Right lobe of liver (tissue), 6 donors: ENCODE measurements at regions not wholly inside any gene's neighbourhood (a gene's known extent, or its start where the extent isn't known, plus 50 kb on each side); places are given as distances from the start of the nearest gene placed in this dataset.

Experiments used
- ATAC-seq, 4 donors: fragments of 200-7000 bp; cut with Tn5 transposase; one replicate each; pipeline ENCODE4 v1.9.1; 2020; ENCODE audit warnings: mild to moderate bottlenecking in 4 of 4, moderate library complexity in 4 of 4
- DNase-seq, 3 donors: peaks; one replicate each; pipeline ENCODE4 v3.0.0-alpha.2; 2020
- H3K27ac ChIP-seq, 3 donors: fragments of 200-600 bp; one replicate each; pipeline ENCODE4 v1.8.0; 2022
- H3K27me3 ChIP-seq, 2 donors: fragments of 200-600 bp; one replicate each; pipeline ENCODE4 v1.8.0; 2022
- H3K36me3 ChIP-seq, 4 donors: fragments of 200-600 bp; sonication (generic) in 1 of 4; one replicate each; pipeline versions ENCODE4 v1.5.1 to v1.8.0; 2017 to 2022; ENCODE audit warnings: control low read depth in 1 of 4
- H3K4me1 ChIP-seq, 4 donors: fragments of 200-600 bp; sonication (generic) in 1 of 4; one replicate each; pipeline versions ENCODE4 v1.5.1 to v1.8.0; 2017 to 2022; ENCODE audit warnings: control low read depth in 1 of 4
- H3K4me3 ChIP-seq, 3 donors: fragments of 200-600 bp; one replicate each; pipeline ENCODE4 v1.8.0; 2022
- H3K9me3 ChIP-seq, 4 donors: fragments of 200-600 bp; sonication (generic) in 1 of 4; one replicate each; pipeline versions ENCODE4 v1.5.1 to v1.8.0; 2017 to 2022; ENCODE audit warnings: control low read depth in 1 of 4
- POLR2A ChIP-seq: fragments of 450-650 bp; IDR thresholded peaks from one replicate; pipeline ENCODE4 v1.6.1; 2017; ENCODE audit warnings: antibody characterized with exemption, mild to moderate bottlenecking
- WGBS: methylation state at CpG from one replicate; pipeline ENCODE4 v1.1.6; 2018; ENCODE audit warnings: low coverage, low lambda C conversion rate; ENCODE audit not compliant: insufficient coverage; ENCODE audit errors: missing lambda C conversion rate; 5-methylcytosine and 5-hydroxymethylcytosine counted together
- intact Hi-C, 2 donors: fragments of 100-400 bp; cut with DNase I; formaldehyde crosslinking; loops; one replicate each; pipeline versions ENCODE4 v1.11.2 to v1.14.1; 2022
- TF ChIP-seq, protein P1 (sequence below), 4 donors: fragments of 200-600 bp in 3 of 4; fragments of 450-650 bp in 1 of 4; IDR thresholded peaks; one replicate each; pipeline versions ENCODE4 v1.5.1 to v1.8.0; 2016 to 2022; ENCODE audit warnings: antibody characterized with exemption in 4 of 4, mild to moderate bottlenecking in 2 of 4
- donor health status: DM: no; HTN: yes; CAD: no.
- donor health status: DM: no; HTN: no; CAD: no.
- donor health status: DM: no; HTN: no; CAD: no.
- donor health status: DM: no; HTN: yes; CAD: no.
- donor health status: DM: no; HTN: yes; CAD: no.

DNA sequence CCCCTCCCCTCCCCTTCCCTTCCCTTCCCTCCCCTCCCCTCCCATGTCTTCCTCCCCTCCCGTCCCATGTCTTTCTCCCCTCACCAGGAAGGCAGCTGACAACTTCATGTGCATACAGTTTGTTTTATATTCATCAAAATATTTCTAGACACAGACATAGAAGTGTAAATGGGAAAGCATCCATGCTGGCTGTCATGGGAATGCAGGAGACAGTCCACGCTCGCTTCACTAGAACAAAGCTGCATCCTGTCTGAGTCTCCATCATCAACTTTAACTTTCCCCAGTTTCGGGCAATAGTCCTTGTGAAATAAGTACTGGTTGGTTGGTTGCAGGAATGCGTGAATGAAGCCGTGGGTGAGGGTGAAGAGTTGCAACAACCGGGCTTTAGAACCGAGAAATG lies 226.9 kb downstream of the DCDC2C start:
- H3K4me1 ChIP-seq, result no peaks in the 10 kb centered on the region
- H3K27ac ChIP-seq, result no peak overlapping the region
- H3K4me3 ChIP-seq, result no peak overlapping the region
- no peaks in the 10 kb centered on the region for H3K36me3 ChIP-seq
- no peak for ATAC-seq
- intact Hi-C loops, result no loop called here
- no peaks in the 10 kb centered on the region for H3K9me3 ChIP-seq
- no peak for TF ChIP-seq POLR2A
- TF ChIP-seq, protein P1, sequence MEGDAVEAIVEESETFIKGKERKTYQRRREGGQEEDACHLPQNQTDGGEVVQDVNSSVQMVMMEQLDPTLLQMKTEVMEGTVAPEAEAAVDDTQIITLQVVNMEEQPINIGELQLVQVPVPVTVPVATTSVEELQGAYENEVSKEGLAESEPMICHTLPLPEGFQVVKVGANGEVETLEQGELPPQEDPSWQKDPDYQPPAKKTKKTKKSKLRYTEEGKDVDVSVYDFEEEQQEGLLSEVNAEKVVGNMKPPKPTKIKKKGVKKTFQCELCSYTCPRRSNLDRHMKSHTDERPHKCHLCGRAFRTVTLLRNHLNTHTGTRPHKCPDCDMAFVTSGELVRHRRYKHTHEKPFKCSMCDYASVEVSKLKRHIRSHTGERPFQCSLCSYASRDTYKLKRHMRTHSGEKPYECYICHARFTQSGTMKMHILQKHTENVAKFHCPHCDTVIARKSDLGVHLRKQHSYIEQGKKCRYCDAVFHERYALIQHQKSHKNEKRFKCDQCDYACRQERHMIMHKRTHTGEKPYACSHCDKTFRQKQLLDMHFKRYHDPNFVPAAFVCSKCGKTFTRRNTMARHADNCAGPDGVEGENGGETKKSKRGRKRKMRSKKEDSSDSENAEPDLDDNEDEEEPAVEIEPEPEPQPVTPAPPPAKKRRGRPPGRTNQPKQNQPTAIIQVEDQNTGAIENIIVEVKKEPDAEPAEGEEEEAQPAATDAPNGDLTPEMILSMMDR (IDR thresholded peaks at IDR 0.05), result no peak
- DNase-seq, result no peak
- 51% methylated on average over 8 of the region's 8 CpGs for WGBS
- no peaks in the 10 kb centered on the region for H3K27me3 ChIP-seq

DNA sequence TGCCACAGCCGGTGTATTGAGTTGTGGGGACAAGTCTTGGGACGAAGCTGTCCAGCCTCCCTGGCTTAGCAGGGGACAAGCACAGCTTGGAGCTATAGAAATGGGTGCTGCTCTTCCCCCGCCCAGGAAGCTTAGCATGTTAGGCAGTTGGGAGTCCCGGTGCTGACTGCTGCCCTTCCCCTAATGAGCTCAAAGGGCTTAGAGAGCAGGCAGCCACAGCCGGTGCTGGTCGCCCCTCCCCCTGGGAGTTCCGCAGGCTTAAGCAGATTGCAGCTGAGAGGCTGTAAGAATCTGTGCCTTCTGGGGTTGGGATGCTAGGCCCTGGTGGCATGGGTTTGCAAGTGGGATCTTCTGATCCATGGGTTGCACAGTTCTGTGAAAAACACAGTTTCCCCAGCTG lies 237.3 kb downstream of the DCDC2C start:
- TF ChIP-seq, protein P1 (IDR thresholded peaks at IDR 0.05), result no peak
- no peak for TF ChIP-seq POLR2A
- intact Hi-C loops, result no loop called here
- no peaks in the 10 kb centered on the region for H3K4me1 ChIP-seq
- DNase-seq (no peak), ATAC-seq (no peak)
- H3K36me3 ChIP-seq, result no peaks in the 10 kb centered on the region
- H3K9me3 ChIP-seq, result no peaks in the 10 kb centered on the region
- H3K4me3 ChIP-seq, result no peak overlapping the region
- no peaks in the 10 kb centered on the region for H3K27me3 ChIP-seq
- no peak overlapping the region for H3K27ac ChIP-seq
- no CpG with 5 or more reads among the region's 7 CpGs for WGBS

DNA sequence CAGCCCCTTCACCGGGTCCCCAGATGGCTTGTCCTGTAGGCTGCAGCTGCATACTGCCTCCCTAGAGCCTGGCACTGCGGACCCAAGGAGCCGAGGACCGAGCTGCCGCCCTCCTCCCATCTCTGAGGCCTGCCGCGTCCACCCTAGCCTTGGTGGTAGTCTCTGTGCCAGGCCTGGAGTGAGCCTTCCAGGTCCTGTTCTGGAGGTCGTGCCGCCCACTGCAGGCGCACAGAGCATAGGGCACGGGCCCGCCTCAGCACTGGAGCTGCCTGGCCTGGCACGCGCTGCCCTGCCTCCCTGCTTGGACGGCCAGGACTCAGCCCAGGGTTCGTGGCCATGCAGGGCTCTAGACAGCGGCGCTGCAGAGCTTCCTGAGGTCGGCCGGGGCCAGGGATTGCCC lies 239.5 kb downstream of the DCDC2C start:
- no peaks in the 10 kb centered on the region for H3K4me1 ChIP-seq
- H3K4me3 ChIP-seq, result no peak overlapping the region
- H3K9me3 ChIP-seq, result no peaks in the 10 kb centered on the region
- no peak for DNase-seq
- intact Hi-C loops, result no loop called here
- H3K27me3 ChIP-seq, result no peaks in the 10 kb centered on the region
- no CpG with 5 or more reads among the region's 20 CpGs for WGBS
- ATAC-seq, result peak in 1 of 4 donors; percentile 28
- TF ChIP-seq, protein P1 (IDR thresholded peaks at IDR 0.05), result no peak
- no peak for TF ChIP-seq POLR2A
- no peaks in the 10 kb centered on the region for H3K36me3 ChIP-seq
- no peak overlapping the region for H3K27ac ChIP-seq

DNA sequence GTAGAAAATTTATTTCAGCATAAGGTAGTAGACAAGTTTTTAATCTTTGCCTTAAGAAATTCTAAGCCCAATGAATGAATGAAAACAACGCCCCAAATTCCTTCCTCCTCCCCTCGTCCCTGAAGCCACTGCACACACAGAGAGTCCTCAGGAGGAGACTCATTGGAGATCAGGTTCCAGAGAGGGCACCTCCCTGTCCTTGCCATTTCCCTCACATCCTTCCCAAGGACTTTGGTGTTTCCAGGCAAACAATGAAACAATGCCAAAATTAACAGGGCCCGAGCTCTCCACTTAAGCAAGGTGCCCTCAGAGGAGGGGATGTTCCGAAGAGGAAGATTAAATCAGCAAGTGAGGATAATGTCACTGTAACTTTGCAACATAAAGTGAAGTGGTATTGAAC lies 240.7 kb downstream of the DCDC2C start:
- Histone ChIP-seq H3K27me3 (no peaks in the 10 kb centered on the region), H3K4me3 (no peak overlapping the region), H3K4me1 (no peaks in the 10 kb centered on the region), H3K27ac (no peak overlapping the region), H3K9me3 (no peaks in the 10 kb centered on the region), H3K36me3 (no peaks in the 10 kb centered on the region)
- 34% methylated on average over 4 of the region's 4 CpGs for WGBS
- TF ChIP-seq, protein P1 (IDR thresholded peaks at IDR 0.05), result no peak
- TF ChIP-seq POLR2A, result no peak
- DNase-seq, result no peak
- intact Hi-C loops, result no loop called here
- ATAC-seq, result no peak

DNA sequence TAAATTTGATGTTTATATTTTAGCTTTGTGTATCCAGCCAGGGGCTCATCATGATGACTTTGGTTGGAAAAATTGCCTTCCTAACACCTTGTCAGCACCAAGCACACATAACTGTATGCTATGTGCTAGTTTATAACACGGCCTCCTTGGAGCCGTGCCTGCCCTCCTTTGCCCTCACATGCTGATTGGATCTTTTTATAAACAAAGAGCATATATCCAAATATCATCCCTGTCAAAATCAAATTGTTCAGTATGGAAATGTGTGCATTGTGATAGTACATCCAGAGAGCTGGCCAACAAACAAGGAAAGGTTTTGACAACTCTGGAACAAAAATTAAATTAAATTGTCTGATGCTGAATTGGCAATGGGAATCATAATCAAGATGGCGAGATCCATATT lies 241.5 kb downstream of the DCDC2C start:
- H3K27me3 ChIP-seq, result no peaks in the 10 kb centered on the region
- H3K4me1 ChIP-seq, result no peaks in the 10 kb centered on the region
- 63% methylated on average over 3 of the region's 3 CpGs for WGBS
- ATAC-seq, result no peak
- H3K27ac ChIP-seq, result no peak overlapping the region
- intact Hi-C loops, result no loop called here
- TF ChIP-seq, protein P1 (IDR thresholded peaks at IDR 0.05), result no peak
- TF ChIP-seq POLR2A, result no peak
- no peak overlapping the region for H3K4me3 ChIP-seq
- no peaks in the 10 kb centered on the region for H3K36me3 ChIP-seq
- H3K9me3 ChIP-seq, result no peaks in the 10 kb centered on the region
- DNase-seq, result no peak
